A549 (cell line): ENCODE measurements at regions not wholly inside any gene's neighbourhood (a gene's known extent, or its start where the extent isn't known, plus 50 kb on each side); places are given as distances from the start of the nearest gene placed in this dataset.

Source experiments
- ATAC-seq, 2 experiments: fragments of 200-7000 bp in 1 of 2; fragments of >200 bp in 1 of 2; cut with Nextera tagmentation in 1 of 2; cut with Tn5 transposase in 1 of 2; 3 replicates each; pipeline versions ENCODE4 v1.8.0 to v1.9.1; 2018 to 2020; ENCODE audit warnings: mild to moderate bottlenecking in 1 of 2, moderate library complexity in 1 of 2
- CTCF ChIA-PET: fragments of 300-600 bp; sonication (Branson Sonifier 250); formaldehyde crosslinking; extraction: SDS; loops from one replicate; lab custom pipeline; 2021; ENCODE audit warnings: antibody characterized with exemption, inconsistent platforms; lab: Yijun Ruan, JAX
- POLR2A ChIA-PET: fragments of 350-600 bp; formaldehyde crosslinking; extraction: SDS; loops from one replicate; lab custom pipeline; 2021; ENCODE audit warnings: antibody characterized with exemption, inconsistent platforms; lab: Yijun Ruan, JAX
- DNase-seq, 2 experiments: peaks; one replicate each; pipeline versions ENCODE4 v3.0.0 to v3.0.0-alpha.2; 2011 to 2016; ENCODE audit warnings: low read depth in 1 of 2, low spot score in 1 of 2
- FAIRE-seq: peaks from 2 replicates; lab custom pipeline; 2011; peaks lifted over from hg19 to GRCh38; lab: Jason Lieb, UNC
- H3K27ac ChIP-seq, 2 experiments: fragments of >200 bp; sonication (Bioruptor Twin); formaldehyde crosslinking; 3 replicates each; pipeline ENCODE4 v1.5.1; 2016 to 2017
- H3K4me1 ChIP-seq: fragments of >200 bp; sonication (Bioruptor Twin); formaldehyde crosslinking; 3 replicates; pipeline ENCODE4 v1.6.1; 2016
- H3K4me2 ChIP-seq: fragments of >200 bp; sonication (Bioruptor Twin); formaldehyde crosslinking; 3 replicates; pipeline ENCODE4 v1.6.1; 2016
- H3K4me3 ChIP-seq: fragments of >200 bp; sonication (Bioruptor Twin); formaldehyde crosslinking; 3 replicates; pipeline ENCODE4 v1.5.1; 2016
- H3K9me3 ChIP-seq: fragments of >200 bp; sonication (Bioruptor Twin); formaldehyde crosslinking; 3 replicates; pipeline ENCODE4 v1.6.1; 2016
- BHLHE40 ChIP-seq: IDR thresholded peaks from 2 replicates; pipeline ENCODE4 v1.6.1; 2012; ENCODE audit warnings: low read depth, low read length, inconsistent platforms
- CHD2 ChIP-seq: fragments of 150-350 bp; IDR thresholded peaks from 2 replicates; pipeline ENCODE4 v1.6.1; 2014; ENCODE audit warnings: low read length; ENCODE audit not compliant: partially characterized antibody
- CHD4 ChIP-seq: fragments of 200-600 bp; sonication (generic); IDR thresholded peaks from 2 replicates; pipeline ENCODE4 v1.6.1; 2016; ENCODE audit warnings: antibody characterized with exemption, mild to moderate bottlenecking, borderline replicate concordance
- EHMT2 ChIP-seq: fragments of 200-600 bp; sonication (generic); IDR thresholded peaks from 2 replicates; pipeline ENCODE4 v1.6.1; 2016; ENCODE audit warnings: antibody characterized with exemption, low read depth, mild to moderate bottlenecking, moderate library complexity
- ESRRA ChIP-seq: fragments of 150-350 bp; IDR thresholded peaks from 2 replicates; pipeline ENCODE4 v1.6.1; 2014; ENCODE audit warnings: mild to moderate bottlenecking, low read length, borderline replicate concordance
- FOSB ChIP-seq: fragments of 250-450 bp; sonication (Bioruptor Pico); IDR thresholded peaks from 2 replicates; pipeline ENCODE4 v1.5.0; 2020; ENCODE audit warnings: mild to moderate bottlenecking, moderate library complexity
- GATA3 ChIP-seq: IDR thresholded peaks from 2 replicates; pipeline ENCODE4 v1.6.1; 2012; ENCODE audit warnings: borderline replicate concordance
- HDAC2 ChIP-seq: fragments of 200-600 bp; sonication (generic); IDR thresholded peaks from 2 replicates; pipeline ENCODE4 v1.6.1; 2016
- HOXA7 ChIP-seq: fragments of 250-450 bp; sonication (Bioruptor Pico); IDR thresholded peaks from 2 replicates; pipeline ENCODE4 v1.5.0; 2020; ENCODE audit warnings: mild to moderate bottlenecking, moderate library complexity
- KDM1A ChIP-seq: fragments of 200-600 bp; sonication (generic); IDR thresholded peaks from 2 replicates; pipeline ENCODE4 v1.6.1; 2016; ENCODE audit warnings: low read depth, mild to moderate bottlenecking
- MAFK ChIP-seq: fragments of 450-650 bp; IDR thresholded peaks from 2 replicates; pipeline ENCODE4 v1.6.1; 2014; ENCODE audit not compliant: partially characterized antibody
- NPAS2 ChIP-seq: fragments of 250-450 bp; sonication (Bioruptor Pico); IDR thresholded peaks from 2 replicates; pipeline ENCODE4 v1.8.0; 2022; ENCODE audit warnings: mild to moderate bottlenecking, moderate library complexity, borderline replicate concordance
- PHF8 ChIP-seq: fragments of 200-600 bp; sonication (generic); IDR thresholded peaks from 2 replicates; pipeline ENCODE4 v1.6.1; 2016; ENCODE audit warnings: low read depth, mild to moderate bottlenecking, antibody characterized with exemption, moderate library complexity, borderline replicate concordance
- RCOR1 ChIP-seq: fragments of 150-350 bp; IDR thresholded peaks from 2 replicates; pipeline ENCODE4 v1.6.1; 2014; ENCODE audit warnings: antibody characterized with exemption, low read length, low read depth
- RFX5 ChIP-seq: fragments of 450-650 bp; IDR thresholded peaks from 2 replicates; pipeline ENCODE4 v1.7.1; 2014; ENCODE audit warnings: antibody characterized with exemption, mild to moderate bottlenecking, moderate library complexity
- RNF2 ChIP-seq: fragments of 200-600 bp; sonication (generic); IDR thresholded peaks from 2 replicates; pipeline ENCODE4 v1.6.1; 2016; ENCODE audit warnings: low read depth, mild to moderate bottlenecking, antibody characterized with exemption, moderate library complexity, borderline replicate concordance
- SMC3 ChIP-seq: fragments of >200 bp; sonication (Bioruptor Twin); formaldehyde crosslinking; IDR thresholded peaks from 3 replicates; pipeline ENCODE4 v1.6.1; 2018; ENCODE audit warnings: inconsistent platforms
- TFCP2L1 ChIP-seq: fragments of 250-450 bp; sonication (Bioruptor Pico); IDR thresholded peaks from 2 replicates; pipeline ENCODE4 v1.5.0; 2021; ENCODE audit warnings: mild to moderate bottlenecking
- WGBS: methylation state at CpG from one replicate; pipeline ENCODE4 v1.1.6; 2017; ENCODE audit errors: missing lambda C conversion rate; 5-methylcytosine and 5-hydroxymethylcytosine counted together
- TF ChIP-seq, protein P1 (sequence below): IDR thresholded peaks from 2 replicates; pipeline ENCODE4 v1.6.1; 2012
- TF ChIP-seq, protein P2 (sequence below): fragments of >200 bp; sonication (Bioruptor Twin); formaldehyde crosslinking; IDR thresholded peaks from 3 replicates; pipeline ENCODE4 v1.5.1; 2016
- TF ChIP-seq, protein P3 (sequence below): fragments of 250-450 bp; sonication (Bioruptor Pico); IDR thresholded peaks from 2 replicates; pipeline ENCODE4 v1.5.0; 2021; ENCODE audit warnings: mild to moderate bottlenecking, moderate library complexity, borderline replicate concordance
- TF ChIP-seq, protein P4 (sequence below): IDR thresholded peaks from 2 replicates; pipeline ENCODE4 v1.6.1; 2012
- TF ChIP-seq, protein P5 (sequence below): fragments of 450-650 bp; IDR thresholded peaks from 2 replicates; pipeline ENCODE4 v1.6.1; 2014; ENCODE audit warnings: antibody characterized with exemption

DNA sequence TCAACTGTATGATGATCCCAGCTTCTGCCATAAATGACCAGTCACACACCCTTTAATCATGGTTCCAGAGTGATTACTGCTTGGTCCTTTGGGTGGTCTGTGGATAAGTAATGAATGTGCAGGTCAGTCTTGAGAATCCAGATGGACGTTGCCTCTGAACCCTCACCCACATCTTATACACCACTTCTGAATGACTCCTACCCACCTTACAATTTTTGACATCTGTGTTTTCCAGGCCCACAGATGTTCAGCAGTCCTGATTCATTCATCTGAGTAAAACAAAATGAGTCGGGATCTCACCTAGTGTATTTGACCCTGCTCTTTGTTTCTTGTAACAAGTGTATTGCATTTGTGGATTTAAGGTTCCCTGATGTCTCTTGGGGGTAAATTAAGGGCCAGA lies 194.1 kb upstream of the CCDC68 start:
- TF ChIP-seq HOXA7 (CRISPR knock-in tag), result no peak
- TF ChIP-seq, protein P1, sequence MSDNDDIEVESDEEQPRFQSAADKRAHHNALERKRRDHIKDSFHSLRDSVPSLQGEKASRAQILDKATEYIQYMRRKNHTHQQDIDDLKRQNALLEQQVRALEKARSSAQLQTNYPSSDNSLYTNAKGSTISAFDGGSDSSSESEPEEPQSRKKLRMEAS, result no peak
- TF ChIP-seq RNF2, result no peak
- TF ChIP-seq MAFK, result no peak
- no peak for TF ChIP-seq BHLHE40
- no peak for TF ChIP-seq GATA3
- TF ChIP-seq, protein P2, sequence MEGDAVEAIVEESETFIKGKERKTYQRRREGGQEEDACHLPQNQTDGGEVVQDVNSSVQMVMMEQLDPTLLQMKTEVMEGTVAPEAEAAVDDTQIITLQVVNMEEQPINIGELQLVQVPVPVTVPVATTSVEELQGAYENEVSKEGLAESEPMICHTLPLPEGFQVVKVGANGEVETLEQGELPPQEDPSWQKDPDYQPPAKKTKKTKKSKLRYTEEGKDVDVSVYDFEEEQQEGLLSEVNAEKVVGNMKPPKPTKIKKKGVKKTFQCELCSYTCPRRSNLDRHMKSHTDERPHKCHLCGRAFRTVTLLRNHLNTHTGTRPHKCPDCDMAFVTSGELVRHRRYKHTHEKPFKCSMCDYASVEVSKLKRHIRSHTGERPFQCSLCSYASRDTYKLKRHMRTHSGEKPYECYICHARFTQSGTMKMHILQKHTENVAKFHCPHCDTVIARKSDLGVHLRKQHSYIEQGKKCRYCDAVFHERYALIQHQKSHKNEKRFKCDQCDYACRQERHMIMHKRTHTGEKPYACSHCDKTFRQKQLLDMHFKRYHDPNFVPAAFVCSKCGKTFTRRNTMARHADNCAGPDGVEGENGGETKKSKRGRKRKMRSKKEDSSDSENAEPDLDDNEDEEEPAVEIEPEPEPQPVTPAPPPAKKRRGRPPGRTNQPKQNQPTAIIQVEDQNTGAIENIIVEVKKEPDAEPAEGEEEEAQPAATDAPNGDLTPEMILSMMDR, result no peak
- TF ChIP-seq ESRRA, result no peak
- no peak for TF ChIP-seq SMC3
- no peak for TF ChIP-seq RCOR1
- TF ChIP-seq TFCP2L1 (CRISPR knock-in tag), result no peak
- no peak for TF ChIP-seq RFX5
- no peak for TF ChIP-seq CHD4
- no peak for TF ChIP-seq CHD2
- TF ChIP-seq, protein P3, sequence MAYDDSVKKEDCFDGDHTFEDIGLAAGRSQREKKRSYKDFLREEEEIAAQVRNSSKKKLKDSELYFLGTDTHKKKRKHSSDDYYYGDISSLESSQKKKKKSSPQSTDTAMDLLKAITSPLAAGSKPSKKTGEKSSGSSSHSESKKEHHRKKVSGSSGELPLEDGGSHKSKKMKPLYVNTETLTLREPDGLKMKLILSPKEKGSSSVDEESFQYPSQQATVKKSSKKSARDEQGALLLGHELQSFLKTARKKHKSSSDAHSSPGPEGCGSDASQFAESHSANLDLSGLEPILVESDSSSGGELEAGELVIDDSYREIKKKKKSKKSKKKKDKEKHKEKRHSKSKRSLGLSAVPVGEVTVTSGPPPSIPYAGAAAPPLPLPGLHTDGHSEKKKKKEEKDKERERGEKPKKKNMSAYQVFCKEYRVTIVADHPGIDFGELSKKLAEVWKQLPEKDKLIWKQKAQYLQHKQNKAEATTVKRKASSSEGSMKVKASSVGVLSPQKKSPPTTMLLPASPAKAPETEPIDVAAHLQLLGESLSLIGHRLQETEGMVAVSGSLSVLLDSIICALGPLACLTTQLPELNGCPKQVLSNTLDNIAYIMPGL (CRISPR knock-in tag), result no peak
- TF ChIP-seq NPAS2 (CRISPR knock-in tag), result no peak
- no peak for TF ChIP-seq KDM1A
- no peak for TF ChIP-seq HDAC2
- H3K27ac ChIP-seq, result no peak overlapping the region
- H3K9me3 ChIP-seq, result no peaks in the 10 kb centered on the region
- no peak overlapping the region for H3K4me2 ChIP-seq
- DNase-seq, result no peak
- ChIA-PET POLR2A (no interaction called here), CTCF (interaction anchor here (1.3 kb wide), 1 partner anchor 12 kb away, joined by 3 read pairs; no protein-coding TSS in a partner anchor)
- H3K4me3 ChIP-seq, result no peak overlapping the region
- WGBS, result 54% methylated on average over 2 of the region's 2 CpGs
- no peaks in the 10 kb centered on the region for H3K4me1 ChIP-seq
- no peak for ATAC-seq
- no peak for FAIRE-seq

DNA sequence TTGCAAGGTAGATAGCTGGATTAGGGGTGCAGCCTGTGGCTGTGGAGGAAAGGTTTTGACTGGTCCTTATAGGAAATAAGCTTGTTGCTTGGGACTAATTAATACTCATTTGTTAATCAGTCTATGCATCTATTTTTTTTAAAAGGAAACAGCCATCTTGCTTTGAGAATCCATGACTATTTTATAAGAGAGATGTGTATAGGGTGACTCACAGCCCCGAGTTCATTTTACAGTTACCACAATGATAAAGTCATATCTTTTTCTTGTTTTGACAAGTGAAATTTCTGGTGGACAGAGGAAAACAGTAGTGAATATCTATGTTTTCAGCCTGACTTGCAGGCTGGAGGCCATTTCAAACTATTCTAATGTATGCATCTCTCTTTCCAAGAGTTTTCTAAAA lies 193.5 kb upstream of the CCDC68 start:
- H3K9me3 ChIP-seq, result no peaks in the 10 kb centered on the region
- no peak for TF ChIP-seq TFCP2L1 (CRISPR knock-in tag)
- TF ChIP-seq, all 56 proteins: peak for 0
- FAIRE-seq (no peak), ATAC-seq (no peak), DNase-seq (no peak)
- no peaks in the 10 kb centered on the region for H3K4me1 ChIP-seq
- no peak overlapping the region for H3K4me2 ChIP-seq
- H3K27ac ChIP-seq, result no peak overlapping the region
- no peak overlapping the region for H3K4me3 ChIP-seq
- WGBS, result 32% methylated on average over 1 of the region's 1 CpG
- ChIA-PET CTCF (interaction anchor here (1.3 kb wide), 1 partner anchor 12 kb away, joined by 3 read pairs; no protein-coding TSS in a partner anchor), POLR2A (no interaction called here)

DNA sequence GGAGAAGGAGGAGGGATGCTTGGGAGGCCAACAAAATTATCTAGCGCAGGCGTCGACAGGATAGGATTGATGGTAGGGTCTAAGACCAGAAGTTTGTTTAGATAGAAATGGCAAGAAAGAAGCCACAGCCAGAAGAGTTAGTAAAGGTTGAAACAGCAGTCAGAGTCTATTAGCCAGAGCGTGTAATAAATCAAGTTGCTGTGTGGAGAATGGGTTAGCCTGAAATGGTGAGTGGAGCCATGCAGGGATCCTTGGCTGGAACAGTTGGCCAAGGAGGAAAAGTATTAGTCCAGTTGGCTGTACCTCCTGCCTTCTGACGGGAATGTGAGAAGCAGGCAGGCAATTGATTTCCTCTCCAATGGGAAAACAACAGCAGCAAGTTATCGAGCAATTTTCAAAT lies 190.7 kb upstream of the CCDC68 start:
- ChIA-PET CTCF (interaction anchor here (1.0 kb wide), 1 partner anchor 85 kb away, joined by 5 read pairs; no protein-coding TSS in a partner anchor), POLR2A (no interaction called here)
- Histone ChIP-seq H3K27ac (no peak overlapping the region), H3K9me3 (no peaks in the 10 kb centered on the region), H3K4me3 (no peak overlapping the region), H3K4me2 (no peak overlapping the region), H3K4me1 (no peaks in the 10 kb centered on the region)
- FAIRE-seq (no peak), DNase-seq (no peak), ATAC-seq (no peak)
- 74% methylated on average over 6 of the region's 6 CpGs for WGBS
- TF ChIP-seq, protein P4, sequence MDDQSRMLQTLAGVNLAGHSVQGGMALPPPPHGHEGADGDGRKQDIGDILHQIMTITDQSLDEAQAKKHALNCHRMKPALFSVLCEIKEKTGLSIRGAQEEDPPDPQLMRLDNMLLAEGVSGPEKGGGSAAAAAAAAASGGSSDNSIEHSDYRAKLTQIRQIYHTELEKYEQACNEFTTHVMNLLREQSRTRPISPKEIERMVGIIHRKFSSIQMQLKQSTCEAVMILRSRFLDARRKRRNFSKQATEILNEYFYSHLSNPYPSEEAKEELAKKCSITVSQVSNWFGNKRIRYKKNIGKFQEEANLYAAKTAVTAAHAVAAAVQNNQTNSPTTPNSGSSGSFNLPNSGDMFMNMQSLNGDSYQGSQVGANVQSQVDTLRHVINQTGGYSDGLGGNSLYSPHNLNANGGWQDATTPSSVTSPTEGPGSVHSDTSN, result no peak
- TF ChIP-seq PHF8, result no peak
- no peak for TF ChIP-seq FOSB (CRISPR knock-in tag)
- TF ChIP-seq EHMT2, result no peak
- TF ChIP-seq MAFK, result no peak
- TF ChIP-seq KDM1A, result no peak
- no peak for TF ChIP-seq GATA3
- no peak for TF ChIP-seq NPAS2 (CRISPR knock-in tag)
- TF ChIP-seq, protein P5, sequence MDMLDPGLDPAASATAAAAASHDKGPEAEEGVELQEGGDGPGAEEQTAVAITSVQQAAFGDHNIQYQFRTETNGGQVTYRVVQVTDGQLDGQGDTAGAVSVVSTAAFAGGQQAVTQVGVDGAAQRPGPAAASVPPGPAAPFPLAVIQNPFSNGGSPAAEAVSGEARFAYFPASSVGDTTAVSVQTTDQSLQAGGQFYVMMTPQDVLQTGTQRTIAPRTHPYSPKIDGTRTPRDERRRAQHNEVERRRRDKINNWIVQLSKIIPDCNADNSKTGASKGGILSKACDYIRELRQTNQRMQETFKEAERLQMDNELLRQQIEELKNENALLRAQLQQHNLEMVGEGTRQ, result no peak
- TF ChIP-seq SMC3, result no peak
